ENCODE measurements at regions not wholly inside any gene's neighbourhood (a gene's known extent, or its start where the extent isn't known, plus 50 kb on each side); places are given as distances from the start of the nearest gene placed in this dataset.
A peak's percentile ranks its signal among the peaks of the same experiment; 100 is the strongest.

DNA sequence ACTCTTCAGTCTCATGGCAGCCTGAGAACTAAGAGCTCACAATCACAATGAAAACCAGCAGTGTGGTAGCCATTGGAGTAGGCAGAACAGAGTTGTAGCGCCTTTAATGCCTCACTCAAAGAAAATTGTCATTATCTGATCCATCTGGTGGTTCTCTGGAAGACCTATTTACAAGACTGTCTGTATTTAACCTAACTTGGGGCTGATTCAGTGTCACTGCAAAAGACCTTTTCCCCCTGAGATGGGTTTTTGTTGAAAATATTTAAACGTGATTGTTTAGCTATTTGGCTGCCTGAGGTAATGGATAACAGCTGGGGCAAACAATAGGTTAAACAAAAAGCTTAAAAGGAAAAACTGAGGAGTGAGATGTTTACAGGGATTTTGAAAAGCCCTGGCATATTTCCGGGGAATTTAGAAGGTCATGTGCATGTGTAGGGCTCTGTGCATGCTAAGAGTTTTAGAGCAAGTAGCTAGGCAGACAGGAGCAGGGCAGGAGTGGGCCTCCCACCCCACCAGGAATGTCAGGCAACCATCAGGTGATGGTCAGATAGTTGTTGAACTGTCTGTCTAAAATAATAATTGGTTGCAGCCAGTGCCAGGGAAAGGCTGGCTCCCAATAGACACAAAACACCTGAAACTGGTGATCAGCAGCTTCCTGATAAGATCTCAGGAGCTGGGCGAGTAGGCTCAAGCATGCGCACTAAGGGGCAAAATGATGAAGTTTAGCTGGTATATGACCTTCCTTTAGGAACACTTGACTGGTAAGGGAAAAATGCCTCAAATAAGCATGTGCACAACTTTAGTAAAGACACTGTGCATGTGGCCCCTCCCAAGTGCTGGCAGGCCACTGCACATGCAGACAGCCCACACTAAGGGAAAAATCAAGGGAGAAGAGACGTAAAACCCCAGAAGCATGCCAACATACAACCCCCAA is 70.8 kb upstream of the AKIRIN2 start:
- Histone ChIP-seq H3K4me1 (no peaks in the 10 kb centered on the region), H3K27ac (no peak overlapping the region), H3K27me3 (no peaks in the 10 kb centered on the region), H3K9me3 (no peaks in the 10 kb centered on the region), H3K4me3 (no peak overlapping the region), H3K36me3 (no peaks in the 10 kb centered on the region)
- TF ChIP-seq, protein P1, sequence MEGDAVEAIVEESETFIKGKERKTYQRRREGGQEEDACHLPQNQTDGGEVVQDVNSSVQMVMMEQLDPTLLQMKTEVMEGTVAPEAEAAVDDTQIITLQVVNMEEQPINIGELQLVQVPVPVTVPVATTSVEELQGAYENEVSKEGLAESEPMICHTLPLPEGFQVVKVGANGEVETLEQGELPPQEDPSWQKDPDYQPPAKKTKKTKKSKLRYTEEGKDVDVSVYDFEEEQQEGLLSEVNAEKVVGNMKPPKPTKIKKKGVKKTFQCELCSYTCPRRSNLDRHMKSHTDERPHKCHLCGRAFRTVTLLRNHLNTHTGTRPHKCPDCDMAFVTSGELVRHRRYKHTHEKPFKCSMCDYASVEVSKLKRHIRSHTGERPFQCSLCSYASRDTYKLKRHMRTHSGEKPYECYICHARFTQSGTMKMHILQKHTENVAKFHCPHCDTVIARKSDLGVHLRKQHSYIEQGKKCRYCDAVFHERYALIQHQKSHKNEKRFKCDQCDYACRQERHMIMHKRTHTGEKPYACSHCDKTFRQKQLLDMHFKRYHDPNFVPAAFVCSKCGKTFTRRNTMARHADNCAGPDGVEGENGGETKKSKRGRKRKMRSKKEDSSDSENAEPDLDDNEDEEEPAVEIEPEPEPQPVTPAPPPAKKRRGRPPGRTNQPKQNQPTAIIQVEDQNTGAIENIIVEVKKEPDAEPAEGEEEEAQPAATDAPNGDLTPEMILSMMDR (IDR thresholded peaks at IDR 0.05), result no peak
- no peak for DNase-seq
- intact Hi-C loops (cut with DNase I), result no loop called here
- peak; percentile 55 for ATAC-seq

DNA sequence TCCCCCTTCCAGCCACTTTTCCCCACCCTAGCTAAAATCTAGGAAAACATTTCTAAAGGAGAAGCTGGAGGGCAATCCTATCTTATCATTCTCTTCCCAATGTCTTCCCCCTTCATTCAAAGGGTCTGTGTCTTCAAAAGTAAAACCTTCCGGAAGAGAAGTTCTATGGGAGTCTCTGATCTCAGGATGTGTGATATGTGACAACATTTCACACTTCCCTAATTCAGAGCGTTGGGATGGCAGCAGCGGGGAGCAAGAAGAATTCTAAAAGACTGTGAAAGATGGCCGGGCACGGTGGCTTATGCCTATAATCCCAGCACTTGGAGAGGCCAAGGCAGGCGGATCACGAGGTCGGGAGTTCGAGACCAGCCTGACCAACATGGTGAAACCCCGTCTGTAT is 65.4 kb upstream of the AKIRIN2 start:
- Histone ChIP-seq H3K4me3 (no peak overlapping the region), H3K27me3 (no peaks in the 10 kb centered on the region), H3K4me1 (peaks cover 0 to 6% of the 10 kb centered on the region in 2 donors), H3K36me3 (no peaks in the 10 kb centered on the region), H3K27ac (no peak overlapping the region), H3K9me3 (no peaks in the 10 kb centered on the region)
- intact Hi-C loops (cut with DNase I), result no loop called here
- TF ChIP-seq, protein P1 (IDR thresholded peaks at IDR 0.05), result no peak
- ATAC-seq, result no peak
- DNase-seq, result no peak

DNA sequence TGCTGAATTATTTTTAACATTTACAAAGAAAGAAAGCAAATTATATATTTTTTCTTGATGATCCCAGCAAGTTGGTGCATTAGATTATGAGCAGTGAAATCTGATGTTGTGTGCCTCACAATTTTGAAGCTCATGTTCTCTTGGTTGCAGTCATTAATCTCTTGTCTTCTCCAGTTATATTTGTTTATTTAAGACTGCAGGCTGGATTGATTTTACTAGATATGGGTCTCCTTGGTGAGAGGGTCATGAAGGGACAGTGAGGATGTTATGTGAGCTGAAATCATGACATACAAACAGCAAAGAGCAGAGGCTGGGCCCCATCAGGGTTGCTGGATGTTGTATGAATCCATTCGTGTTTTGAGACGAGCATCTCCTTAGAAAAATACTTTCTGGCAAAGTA is 64.2 kb upstream of the AKIRIN2 start:
- H3K4me3 ChIP-seq, result no peak overlapping the region
- DNase-seq (no peak), ATAC-seq (no peak)
- no peaks in the 10 kb centered on the region for H3K9me3 ChIP-seq
- no peak overlapping the region for H3K27ac ChIP-seq
- peaks cover 0 to 6% of the 10 kb centered on the region in 2 donors for H3K4me1 ChIP-seq
- intact Hi-C loops (cut with DNase I), result no loop called here
- H3K36me3 ChIP-seq, result no peaks in the 10 kb centered on the region
- TF ChIP-seq, protein P1 (IDR thresholded peaks at IDR 0.05), result no peak
- no peaks in the 10 kb centered on the region for H3K27me3 ChIP-seq

DNA sequence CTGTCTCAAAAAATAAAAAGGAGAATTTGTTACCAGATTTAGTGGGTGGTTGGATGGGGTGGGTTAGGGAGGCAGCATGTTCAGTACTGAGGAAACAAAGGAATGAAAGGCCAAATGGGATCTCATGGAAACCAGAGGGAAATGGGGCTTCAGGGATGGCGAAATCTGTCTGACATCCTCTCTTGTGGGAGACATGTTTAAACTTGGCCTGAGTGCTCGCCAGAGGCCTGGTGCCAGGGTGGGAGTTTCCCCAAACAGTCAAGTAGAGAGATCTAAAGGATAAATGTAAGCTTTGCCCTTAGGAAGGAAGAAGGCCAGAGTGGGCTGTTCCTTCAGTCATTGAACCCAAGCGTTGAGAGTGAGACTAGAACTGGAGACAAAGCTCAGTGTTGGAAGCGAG is 61.9 kb upstream of the AKIRIN2 start:
- Histone ChIP-seq H3K4me3 (no peak overlapping the region), H3K27me3 (no peaks in the 10 kb centered on the region), H3K36me3 (no peaks in the 10 kb centered on the region), H3K9me3 (no peaks in the 10 kb centered on the region), H3K27ac (no peak overlapping the region), H3K4me1 (peaks cover 0 to 10% of the 10 kb centered on the region in 2 donors)
- TF ChIP-seq, protein P1 (IDR thresholded peaks at IDR 0.05), result no peak
- intact Hi-C loops (cut with DNase I), result no loop called here
- no peak for ATAC-seq
- no peak for DNase-seq

DNA sequence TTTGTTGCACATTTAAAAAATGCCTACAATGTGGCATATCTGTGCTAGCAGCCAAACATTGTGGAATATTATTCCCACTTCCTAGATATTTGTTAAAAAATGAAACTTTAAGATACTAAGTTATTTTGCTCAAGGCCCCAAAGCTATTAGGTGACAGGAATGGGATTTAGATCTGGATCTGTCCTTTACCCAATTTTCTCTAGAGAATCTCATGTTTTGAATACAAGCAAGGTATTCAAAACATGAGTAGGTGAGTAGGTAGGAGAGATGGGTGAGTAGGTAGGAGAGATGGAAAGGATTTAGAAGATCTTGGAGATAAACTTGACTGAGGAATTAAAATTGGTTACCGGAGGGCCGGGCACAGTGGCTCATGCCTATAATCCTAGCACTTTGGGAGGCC is 61.2 kb upstream of the AKIRIN2 start:
- DNase-seq, result no peak
- no peak overlapping the region for H3K4me3 ChIP-seq
- TF ChIP-seq, protein P1 (IDR thresholded peaks at IDR 0.05), result no peak
- H3K36me3 ChIP-seq, result no peaks in the 10 kb centered on the region
- no peaks in the 10 kb centered on the region for H3K9me3 ChIP-seq
- H3K4me1 ChIP-seq, result peaks cover 0 to 10% of the 10 kb centered on the region in 2 donors
- no peak overlapping the region for H3K27ac ChIP-seq
- intact Hi-C loops (cut with DNase I), result no loop called here
- no peaks in the 10 kb centered on the region for H3K27me3 ChIP-seq
- ATAC-seq, result no peak

Data from left lung (tissue), 4 donors.